A673 (cell line): ENCODE measurements at regions not wholly inside any gene's neighbourhood (a gene's known extent, or its start where the extent isn't known, plus 50 kb on each side); places are given as distances from the start of the nearest gene placed in this dataset.

ENCODE experiments used
- BruUV-seq: library from RNA; stranded (reverse); fragments of 400-500 nt; replicated peaks from 2 replicates; lab custom pipeline; 2021; lab: Mats Ljungman, UMichigan
- CTCF ChIA-PET: fragments of 300-600 bp; sonication (Branson Sonifier 250); formaldehyde crosslinking; loops from one replicate; lab custom pipeline; 2022; ENCODE audit warnings: antibody characterized with exemption; lab: Charles Lee
- POLR2A ChIA-PET: fragments of 300-600 bp; sonication (Branson Sonifier 250); formaldehyde crosslinking; loops from one replicate; lab custom pipeline; 2022; ENCODE audit warnings: antibody characterized with exemption; ENCODE audit not compliant: low non-redundant PET; lab: Charles Lee
- DNase-seq: peaks from one replicate; pipeline ENCODE4 v3.0.0-alpha.2; 2015; ENCODE audit warnings: low spot score
- H3K27ac ChIP-seq: fragments of 200-600 bp; sonication (generic); 2 replicates; pipeline ENCODE4 v1.5.1; 2016; ENCODE audit warnings: mixed run types, low read depth, mild to moderate bottlenecking, mixed read lengths, antibody characterized with exemption, low read length; ENCODE audit not compliant: poor library complexity, severe bottlenecking
- H3K27me3 ChIP-seq: fragments of 200-600 bp; sonication (generic); replicated peaks from 2 replicates; pipeline ENCODE4 v1.6.1; 2017; ENCODE audit warnings: mixed run types, low read depth, mild to moderate bottlenecking, mixed read lengths, antibody characterized with exemption, low read length; ENCODE audit not compliant: insufficient read depth, poor library complexity
- H3K36me3 ChIP-seq: fragments of 200-600 bp; sonication (generic); 2 replicates; pipeline ENCODE4 v1.6.1; 2016; ENCODE audit warnings: mixed run types, mild to moderate bottlenecking, mixed read lengths, antibody characterized with exemption, low read length; ENCODE audit not compliant: insufficient read depth, poor library complexity, severe bottlenecking
- H3K4me1 ChIP-seq: fragments of 200-600 bp; sonication (generic); 2 replicates; pipeline ENCODE4 v1.6.1; 2017; ENCODE audit warnings: mixed run types, mild to moderate bottlenecking, mixed read lengths, antibody characterized with exemption, low read length; ENCODE audit not compliant: insufficient read depth, poor library complexity, severe bottlenecking
- H3K4me3 ChIP-seq: fragments of 200-600 bp; sonication (generic); 2 replicates; pipeline ENCODE4 v1.5.1; 2016; ENCODE audit warnings: low read depth, mixed run types, mild to moderate bottlenecking, mixed read lengths, low read length; ENCODE audit not compliant: poor library complexity, severe bottlenecking
- H3K9me3 ChIP-seq: fragments of 200-600 bp; sonication (generic); 2 replicates; pipeline ENCODE4 v1.6.1; 2016; ENCODE audit warnings: mixed run types, low read depth, mild to moderate bottlenecking, mixed read lengths, antibody characterized with exemption, low read length; ENCODE audit not compliant: poor library complexity, severe bottlenecking
- CTCF ChIP-seq: fragments of 300-800, 200-600 bp; sonication (generic); conservative IDR thresholded peaks from 2 replicates; pipeline ENCODE4 v1.5.1; 2017; ENCODE audit warnings: low read depth, mild to moderate bottlenecking, antibody characterized with exemption, low read length, moderate library complexity, mixed read lengths
- EZH2 ChIP-seq: fragments of 200-600 bp; sonication (generic); IDR thresholded peaks from 2 replicates; pipeline ENCODE4 v1.6.1; 2017; ENCODE audit warnings: borderline replicate concordance, low read depth, mild to moderate bottlenecking, mixed read lengths, antibody characterized with exemption, low read length; ENCODE audit not compliant: poor library complexity, severe bottlenecking
- intact Hi-C: fragments of 100-400 bp; cut with micrococcal nuclease; formaldehyde crosslinking; loops from one replicate; pipeline ENCODE4 v1.10.0; 2022; ENCODE audit not compliant: unreplicated experiment

- no peak for DNase-seq
- POLR2A ChIA-PET, result no interaction called here
Observed at GRCh38 chr5:2223303-2223702, 340.6 kb upstream of the IRX4 start.

GRCh38 chr5:2222246-2222992 lies 339.7 kb upstream of the IRX4 start:
- Histone ChIP-seq H3K27ac (no peak overlapping the region), H3K9me3 (no peaks in the 10 kb centered on the region), H3K27me3 (no peaks in the 10 kb centered on the region), H3K4me3 (no peak overlapping the region), H3K36me3 (no peaks in the 10 kb centered on the region), H3K4me1 (no peaks in the 10 kb centered on the region)
- DNase-seq, result no peak
- no TSS peak for BruUV-seq
- intact Hi-C loops, result no loop called here
- ChIA-PET POLR2A (no interaction called here), CTCF (no interaction called here)
- TF ChIP-seq CTCF (no peak), EZH2 (no peak)

More at GRCh38 chr5:2223303-2223702, 340.6 kb upstream of the IRX4 start:
- TF ChIP-seq EZH2, result no peak
- TF ChIP-seq CTCF, result no peak
- no TSS peak for BruUV-seq
- Histone ChIP-seq H3K9me3 (no peaks in the 10 kb centered on the region), H3K27ac (no peak overlapping the region), H3K36me3 (no peaks in the 10 kb centered on the region), H3K27me3 (no peaks in the 10 kb centered on the region), H3K4me1 (no peaks in the 10 kb centered on the region), H3K4me3 (no peak overlapping the region)
- intact Hi-C loops, result no loop called here
- CTCF ChIA-PET, result no interaction called here

- H3K27me3 ChIP-seq, result no peaks in the 10 kb centered on the region
- no peaks in the 10 kb centered on the region for H3K36me3 ChIP-seq
- TF ChIP-seq CTCF (no peak), EZH2 (no peak)
- intact Hi-C loops, result no loop called here
- H3K4me1 ChIP-seq, result no peaks in the 10 kb centered on the region
- no peak overlapping the region for H3K4me3 ChIP-seq
- ChIA-PET CTCF (no interaction called here), POLR2A (no interaction called here)
- no peaks in the 10 kb centered on the region for H3K9me3 ChIP-seq
- no peak for DNase-seq
- no TSS peak for BruUV-seq
- H3K27ac ChIP-seq, result no peak overlapping the region
Observed at GRCh38 chr5:2221450-2221849, 338.7 kb upstream of the IRX4 start.
